ENCODE measurements at regions not wholly inside any gene's neighbourhood (a gene's known extent, or its start where the extent isn't known, plus 50 kb on each side); places are given as distances from the start of the nearest gene placed in this dataset.

DNA sequence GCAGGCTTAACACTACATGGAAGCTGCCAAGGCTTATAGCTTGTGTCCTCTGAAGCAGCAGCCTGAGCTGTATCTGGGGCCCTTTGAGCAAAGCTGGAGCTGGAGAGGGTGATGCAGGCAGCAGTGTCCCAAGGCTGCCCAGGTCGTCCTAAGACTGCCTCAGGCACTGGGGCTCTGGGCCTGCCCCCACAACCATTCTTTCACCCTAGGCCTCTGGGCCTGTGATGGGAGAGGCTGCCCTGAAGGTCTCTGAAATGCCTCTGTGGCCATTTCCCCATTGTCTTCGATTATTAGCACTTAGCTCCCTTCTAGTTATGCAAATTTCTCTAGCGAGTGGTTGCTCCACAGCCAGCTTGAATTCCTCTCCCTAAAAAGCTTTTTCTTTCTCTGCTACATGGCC is 142.0 kb downstream of the LRIG2 start:
- no peaks in the 10 kb centered on the region for H3K27me3 Mint-ChIP-seq (ENCODE audit: unreplicated experiment)
- no peak overlapping the region for H3K27ac Mint-ChIP-seq (ENCODE audit: unreplicated experiment)
- DNase-seq: no peak
- CTCF ChIA-PET: no interaction called here
- no TSS peak for BruUV-seq (replicated peaks)
- intact Hi-C loops (cut with micrococcal nuclease; ENCODE audit: unreplicated experiment): loop anchor here (10.0 kb wide), 1 partner anchor 110 kb away; no protein-coding TSS in a partner anchor
- H3K36me3 Mint-ChIP-seq (ENCODE audit: insufficient read depth, unreplicated experiment): no peaks in the 10 kb centered on the region
- TF ChIP-seq, protein P1, sequence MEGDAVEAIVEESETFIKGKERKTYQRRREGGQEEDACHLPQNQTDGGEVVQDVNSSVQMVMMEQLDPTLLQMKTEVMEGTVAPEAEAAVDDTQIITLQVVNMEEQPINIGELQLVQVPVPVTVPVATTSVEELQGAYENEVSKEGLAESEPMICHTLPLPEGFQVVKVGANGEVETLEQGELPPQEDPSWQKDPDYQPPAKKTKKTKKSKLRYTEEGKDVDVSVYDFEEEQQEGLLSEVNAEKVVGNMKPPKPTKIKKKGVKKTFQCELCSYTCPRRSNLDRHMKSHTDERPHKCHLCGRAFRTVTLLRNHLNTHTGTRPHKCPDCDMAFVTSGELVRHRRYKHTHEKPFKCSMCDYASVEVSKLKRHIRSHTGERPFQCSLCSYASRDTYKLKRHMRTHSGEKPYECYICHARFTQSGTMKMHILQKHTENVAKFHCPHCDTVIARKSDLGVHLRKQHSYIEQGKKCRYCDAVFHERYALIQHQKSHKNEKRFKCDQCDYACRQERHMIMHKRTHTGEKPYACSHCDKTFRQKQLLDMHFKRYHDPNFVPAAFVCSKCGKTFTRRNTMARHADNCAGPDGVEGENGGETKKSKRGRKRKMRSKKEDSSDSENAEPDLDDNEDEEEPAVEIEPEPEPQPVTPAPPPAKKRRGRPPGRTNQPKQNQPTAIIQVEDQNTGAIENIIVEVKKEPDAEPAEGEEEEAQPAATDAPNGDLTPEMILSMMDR (IDR thresholded peaks at IDR 0.05; ENCODE audit: unreplicated experiment): no peak
- H3K9me3 Mint-ChIP-seq (ENCODE audit: low read depth, unreplicated experiment): peaks cover 7% of the 10 kb centered on the region
- peaks cover 17% of the 10 kb centered on the region for H3K4me1 Mint-ChIP-seq (ENCODE audit: low read depth, unreplicated experiment)
- H3K4me3 Mint-ChIP-seq (ENCODE audit: low read depth, unreplicated experiment): no peak overlapping the region

- DNase-seq: no peak
- BruUV-seq (replicated peaks): no TSS peak
- no peak overlapping the region for H3K4me3 Mint-ChIP-seq (ENCODE audit: low read depth, unreplicated experiment)
- H3K9me3 Mint-ChIP-seq (ENCODE audit: low read depth, unreplicated experiment): peaks cover 7% of the 10 kb centered on the region
- H3K27me3 Mint-ChIP-seq (ENCODE audit: unreplicated experiment): no peaks in the 10 kb centered on the region
- TF ChIP-seq, protein P1 (IDR thresholded peaks at IDR 0.05; ENCODE audit: unreplicated experiment): no peak
- H3K36me3 Mint-ChIP-seq (ENCODE audit: insufficient read depth, unreplicated experiment): no peaks in the 10 kb centered on the region
- intact Hi-C loops (cut with micrococcal nuclease; ENCODE audit: unreplicated experiment): loop anchor here (10.0 kb wide), 1 partner anchor 108 kb away; no protein-coding TSS in a partner anchor
- H3K4me1 Mint-ChIP-seq (ENCODE audit: low read depth, unreplicated experiment): peaks cover 11% of the 10 kb centered on the region
- CTCF ChIA-PET: no interaction called here
- no peak overlapping the region for H3K27ac Mint-ChIP-seq (ENCODE audit: unreplicated experiment)
Observed at GRCh38 chr1:113216664-113217063, 143.7 kb downstream of the LRIG2 start.

- CTCF ChIA-PET: no interaction called here
- BruUV-seq (replicated peaks): no TSS peak
- intact Hi-C loops (cut with micrococcal nuclease; ENCODE audit: unreplicated experiment): loop anchor here (10.0 kb wide), 1 partner anchor 107 kb away; no protein-coding TSS in a partner anchor
- no peak for DNase-seq
- Mint-ChIP-seq H3K27ac (ENCODE audit: unreplicated experiment) (no peak overlapping the region), H3K4me3 (ENCODE audit: low read depth, unreplicated experiment) (no peak overlapping the region), H3K27me3 (ENCODE audit: unreplicated experiment) (no peaks in the 10 kb centered on the region), H3K36me3 (ENCODE audit: insufficient read depth, unreplicated experiment) (no peaks in the 10 kb centered on the region), H3K4me1 (ENCODE audit: low read depth, unreplicated experiment) (peaks cover 11% of the 10 kb centered on the region), H3K9me3 (ENCODE audit: low read depth, unreplicated experiment) (peaks cover 7% of the 10 kb centered on the region)
- TF ChIP-seq, protein P1 (IDR thresholded peaks at IDR 0.05; ENCODE audit: unreplicated experiment): no peak
Observed at GRCh38 chr1:113217447-113218208, 144.6 kb downstream of the LRIG2 start.

- peaks cover 11% of the 10 kb centered on the region for H3K4me1 Mint-ChIP-seq (ENCODE audit: low read depth, unreplicated experiment)
- peak; percentile 19 for DNase-seq
- CTCF ChIA-PET: interaction anchor here (0.6 to 1.2 kb wide), 5 partner anchors 10 to 847 kb away, joined by 3 to 7 read pairs (median 5); no protein-coding TSS in a partner anchor
- no peak overlapping the region for H3K27ac Mint-ChIP-seq (ENCODE audit: unreplicated experiment)
- intact Hi-C loops (cut with micrococcal nuclease; ENCODE audit: unreplicated experiment): loop anchor here (10.0 kb wide), 1 partner anchor 105 kb away; no protein-coding TSS in a partner anchor
- BruUV-seq (replicated peaks): no TSS peak
- no peak overlapping the region for H3K4me3 Mint-ChIP-seq (ENCODE audit: low read depth, unreplicated experiment)
- H3K36me3 Mint-ChIP-seq (ENCODE audit: insufficient read depth, unreplicated experiment): no peaks in the 10 kb centered on the region
- TF ChIP-seq, protein P1 (IDR thresholded peaks at IDR 0.05; ENCODE audit: unreplicated experiment): no peak
- peaks cover 7% of the 10 kb centered on the region for H3K9me3 Mint-ChIP-seq (ENCODE audit: low read depth, unreplicated experiment)
- no peaks in the 10 kb centered on the region for H3K27me3 Mint-ChIP-seq (ENCODE audit: unreplicated experiment)
Observed at GRCh38 chr1:113219377-113219776, 146.4 kb downstream of the LRIG2 start.

Data from Calu3 (cell line).